MM.1S (cell line): ENCODE measurements at regions not wholly inside any gene's neighbourhood (a gene's known extent, or its start where the extent isn't known, plus 50 kb on each side); places are given as distances from the start of the nearest gene placed in this dataset.

Source experiments
- DNase-seq: peaks from one replicate; pipeline ENCODE4 v3.0.0-alpha.2; 2015
- H2AFZ ChIP-seq: fragments of 300-600 bp; sonication (generic); 2 replicates; pipeline ENCODE4 v1.6.0; 2016; ENCODE audit warnings: antibody characterized with exemption, low read length
- H3F3A ChIP-seq: fragments of 300-600 bp; sonication (generic); 2 replicates; pipeline ENCODE4 v1.6.1; 2016; ENCODE audit warnings: mild to moderate bottlenecking, antibody characterized with exemption, low read length, moderate library complexity, mixed read lengths; ENCODE audit not compliant: insufficient read depth
- H3K27ac ChIP-seq: fragments of 300-600 bp; sonication (generic); 2 replicates; pipeline ENCODE4 v1.5.1; 2016; ENCODE audit warnings: mild to moderate bottlenecking, low read length
- H3K27me3 ChIP-seq: fragments of 300-600 bp; sonication (generic); replicated peaks from 2 replicates; pipeline ENCODE4 v1.6.0; 2016; ENCODE audit warnings: low read length; ENCODE audit not compliant: insufficient read depth
- H3K36me3 ChIP-seq: fragments of 300-600 bp; sonication (generic); replicated peaks from 2 replicates; pipeline ENCODE4 v1.6.1; 2016; ENCODE audit warnings: mild to moderate bottlenecking, low read length, mixed read lengths; ENCODE audit not compliant: insufficient read depth
- H3K4me1 ChIP-seq: fragments of 300-600 bp; sonication (generic); 2 replicates; pipeline ENCODE4 v1.6.1; 2016; ENCODE audit warnings: low read length, mixed read lengths
- H3K4me2 ChIP-seq: fragments of 300-600 bp; sonication (generic); 2 replicates; pipeline ENCODE4 v1.6.0; 2016; ENCODE audit warnings: low read depth, low read length
- H3K4me3 ChIP-seq: fragments of 300-600 bp; sonication (generic); 2 replicates; pipeline ENCODE4 v1.5.1; 2016; ENCODE audit warnings: low read length, mixed read lengths
- H3K79me2 ChIP-seq: fragments of 300-600 bp; sonication (generic); 2 replicates; pipeline ENCODE4 v1.6.1; 2016; ENCODE audit warnings: mixed run types, low read length, mixed read lengths
- H3K9ac ChIP-seq: fragments of 300-600 bp; sonication (generic); 2 replicates; pipeline ENCODE4 v1.6.1; 2016; ENCODE audit warnings: low read length, mixed read lengths
- H3K9me2 ChIP-seq: fragments of 300-600 bp; sonication (generic); replicated peaks from 2 replicates; pipeline ENCODE4 v1.6.1; 2016; ENCODE audit warnings: mild to moderate bottlenecking, low read length, mixed read lengths; ENCODE audit not compliant: insufficient read depth
- H3K9me3 ChIP-seq: fragments of 300-600 bp; sonication (generic); replicated peaks from 2 replicates; pipeline ENCODE4 v1.6.1; 2016; ENCODE audit warnings: mild to moderate bottlenecking, low read length, mixed read lengths; ENCODE audit not compliant: insufficient read depth
- H4K20me1 ChIP-seq: fragments of 300-600 bp; sonication (generic); 2 replicates; pipeline ENCODE4 v1.6.1; 2016; ENCODE audit warnings: mild to moderate bottlenecking, low read length, moderate library complexity, mixed read lengths; ENCODE audit not compliant: insufficient read depth
- CTCF ChIP-seq: fragments of 300-600 bp; sonication (generic); IDR thresholded peaks from 2 replicates; pipeline ENCODE4 v1.5.1; 2016; ENCODE audit warnings: antibody characterized with exemption, low read length, mixed read lengths
- EZH2 ChIP-seq: fragments of 300-600 bp; sonication (generic); optimal IDR thresholded peaks from 2 replicates; pipeline ENCODE3; 2017; ENCODE audit warnings: low read depth, mild to moderate bottlenecking, antibody characterized with exemption, low read length, mixed read lengths
- EZH2phosphoT487 ChIP-seq: fragments of 300-600 bp; sonication (generic); IDR thresholded peaks from 2 replicates; pipeline ENCODE4 v1.6.1; 2018; ENCODE audit warnings: antibody characterized with exemption, low read length

GRCh38 chr13:104422668-104423067 lies 1356.5 kb upstream of the SLC10A2 start:
- Histone ChIP-seq H3K9ac (no peak overlapping the region), H3K4me2 (no peak overlapping the region), H2AFZ (no peak overlapping the region), H3K4me1 (no peaks in the 10 kb centered on the region), H3K9me3 (no peaks in the 10 kb centered on the region), H3K27ac (no peak overlapping the region), H3K27me3 (no peaks in the 10 kb centered on the region), H4K20me1 (no peaks in the 10 kb centered on the region), H3K4me3 (no peak overlapping the region), H3K79me2 (no peaks in the 10 kb centered on the region), H3K9me2 (no peaks in the 10 kb centered on the region), H3F3A (no peaks in the 10 kb centered on the region), H3K36me3 (no peaks in the 10 kb centered on the region)
- DNase-seq, result no peak
- TF ChIP-seq EZH2 (no peak), EZH2phosphoT487 (no peak), CTCF (no peak)

- H3K4me3 ChIP-seq, result no peak overlapping the region
- H2AFZ ChIP-seq, result no peak overlapping the region
- no peaks in the 10 kb centered on the region for H3K4me1 ChIP-seq
- no peak for DNase-seq
- H3K36me3 ChIP-seq, result no peaks in the 10 kb centered on the region
- no peak overlapping the region for H3K27ac ChIP-seq
- no peaks in the 10 kb centered on the region for H4K20me1 ChIP-seq
- no peaks in the 10 kb centered on the region for H3K27me3 ChIP-seq
- H3K9me2 ChIP-seq, result no peaks in the 10 kb centered on the region
- H3K9ac ChIP-seq, result no peak overlapping the region
- H3K4me2 ChIP-seq, result no peak overlapping the region
- H3F3A ChIP-seq, result no peaks in the 10 kb centered on the region
- no peaks in the 10 kb centered on the region for H3K79me2 ChIP-seq
- TF ChIP-seq CTCF, result no peak
- TF ChIP-seq EZH2, result no peak
- TF ChIP-seq EZH2phosphoT487, result no peak
- H3K9me3 ChIP-seq, result no peaks in the 10 kb centered on the region
Measured at GRCh38 chr13:104416973-104417372, 1350.8 kb upstream of the SLC10A2 start.

- no peak overlapping the region for H3K27ac ChIP-seq
- no peaks in the 10 kb centered on the region for H3K4me1 ChIP-seq
- no peaks in the 10 kb centered on the region for H4K20me1 ChIP-seq
- no peaks in the 10 kb centered on the region for H3F3A ChIP-seq
- TF ChIP-seq EZH2phosphoT487, result no peak
- no peak for TF ChIP-seq CTCF
- H3K9me2 ChIP-seq, result no peaks in the 10 kb centered on the region
- no peaks in the 10 kb centered on the region for H3K9me3 ChIP-seq
- no peak overlapping the region for H3K4me3 ChIP-seq
- no peaks in the 10 kb centered on the region for H3K27me3 ChIP-seq
- H3K9ac ChIP-seq, result no peak overlapping the region
- no peak overlapping the region for H2AFZ ChIP-seq
- DNase-seq, result no peak
- H3K4me2 ChIP-seq, result no peak overlapping the region
- H3K79me2 ChIP-seq, result no peaks in the 10 kb centered on the region
- H3K36me3 ChIP-seq, result no peaks in the 10 kb centered on the region
Measured at GRCh38 chr13:104414771-104415170, 1348.6 kb upstream of the SLC10A2 start.

- Histone ChIP-seq H3K79me2 (no peaks in the 10 kb centered on the region), H3K4me2 (no peak overlapping the region), H4K20me1 (no peaks in the 10 kb centered on the region), H3K27ac (no peak overlapping the region), H3K4me3 (no peak overlapping the region), H3K9me3 (no peaks in the 10 kb centered on the region), H3K9me2 (no peaks in the 10 kb centered on the region), H3K9ac (no peak overlapping the region), H3F3A (no peaks in the 10 kb centered on the region), H3K27me3 (no peaks in the 10 kb centered on the region), H3K4me1 (no peaks in the 10 kb centered on the region), H2AFZ (no peak overlapping the region), H3K36me3 (no peaks in the 10 kb centered on the region)
- no peak for DNase-seq
- no peak for TF ChIP-seq EZH2
- TF ChIP-seq EZH2phosphoT487, result no peak
- TF ChIP-seq CTCF, result no peak
Measured at GRCh38 chr13:104414181-104414580, 1348.0 kb upstream of the SLC10A2 start.
